ENCODE measurements at regions not wholly inside any gene's neighbourhood (a gene's known extent, or its start where the extent isn't known, plus 50 kb on each side); places are given as distances from the start of the nearest gene placed in this dataset.

GRCh38 chr2:48088994-48089393 is 182.7 kb upstream of the FBXO11 start:
- no peaks in the 10 kb centered on the region for H3K4me1 ChIP-seq (ENCODE audit: control insufficient read depth, extremely low read depth, insufficient read depth, low read length)
- H3K4me3 ChIP-seq (ENCODE audit: control insufficient read depth in 2 of 3, extremely low read depth in 1 of 3, insufficient read depth in 2 of 3, low read depth in 1 of 3, low read length in 3 of 3): no peak overlapping the region
- H3K27ac ChIP-seq (ENCODE audit: control insufficient read depth, insufficient read depth, low read length): no peak overlapping the region
- H3K79me2 ChIP-seq (ENCODE audit: control insufficient read depth, insufficient read depth, low read length): no peaks in the 10 kb centered on the region
- H2AFZ ChIP-seq (ENCODE audit: control insufficient read depth, low read length): no peak overlapping the region
- H3K4me2 ChIP-seq (ENCODE audit: control insufficient read depth, extremely low read depth, insufficient read depth, low read depth, low read length): no peak overlapping the region
- no peaks in the 10 kb centered on the region for H4K20me1 ChIP-seq (ENCODE audit: control insufficient read depth, extremely low read depth, insufficient read depth, low read length)
- no peaks in the 10 kb centered on the region for H3K27me3 ChIP-seq (ENCODE audit: control insufficient read depth, extremely low read depth, insufficient read depth, low read length)
- FAIRE-seq: no peak
- TF ChIP-seq CTCF (optimal IDR thresholded peaks at IDR 0.05 in 1 of 3, IDR thresholded peaks at IDR 0.05 in 1 of 3, conservative IDR thresholded peaks at IDR 0.05 in 1 of 3; ENCODE audit: extremely low read depth in 1 of 3, insufficient read depth in 2 of 3, low read length in 3 of 3): no peak
- TF ChIP-seq EZH2 (IDR thresholded peaks at IDR 0.05; ENCODE audit: low read length): no peak
- dilution Hi-C loops (cut with MboI; ENCODE audit: extremely low pct_ligation_motif_present, low sequenced_read_pairs): no loop called here
- no peak for DNase-seq (ENCODE audit: low read depth, low spot score)
- peaks cover 1% of the 10 kb centered on the region for H3K9me3 ChIP-seq (ENCODE audit: control insufficient read depth, low read depth, low read length)
- H3K9ac ChIP-seq (ENCODE audit: control insufficient read depth, extremely low read depth, insufficient read depth, low read length): no peak overlapping the region
- no peaks in the 10 kb centered on the region for H3K9me1 ChIP-seq (ENCODE audit: control insufficient read depth, extremely low read depth, insufficient read depth, low read length)
- H3K36me3 ChIP-seq (ENCODE audit: control insufficient read depth in 2 of 2, extremely low read depth in 1 of 2, insufficient read depth in 2 of 2, low read length in 2 of 2): no peaks in the 10 kb centered on the region

GRCh38 chr2:48089644-48090043 is 183.3 kb upstream of the FBXO11 start:
- no peaks in the 10 kb centered on the region for H3K79me2 ChIP-seq (ENCODE audit: control insufficient read depth, insufficient read depth, low read length)
- H4K20me1 ChIP-seq (ENCODE audit: control insufficient read depth, extremely low read depth, insufficient read depth, low read length): no peaks in the 10 kb centered on the region
- dilution Hi-C loops (cut with MboI; ENCODE audit: extremely low pct_ligation_motif_present, low sequenced_read_pairs): no loop called here

More at GRCh38 chr2:48089644-48090043, 183.3 kb upstream of the FBXO11 start:
- Histone ChIP-seq H3K27me3 (ENCODE audit: control insufficient read depth, extremely low read depth, insufficient read depth, low read length) (no peaks in the 10 kb centered on the region), H3K4me2 (ENCODE audit: control insufficient read depth, extremely low read depth, insufficient read depth, low read depth, low read length) (no peak overlapping the region), H3K4me1 (ENCODE audit: control insufficient read depth, extremely low read depth, insufficient read depth, low read length) (no peaks in the 10 kb centered on the region), H3K4me3 (ENCODE audit: control insufficient read depth in 2 of 3, extremely low read depth in 1 of 3, insufficient read depth in 2 of 3, low read depth in 1 of 3, low read length in 3 of 3) (no peak overlapping the region), H2AFZ (ENCODE audit: control insufficient read depth, low read length) (no peak overlapping the region), H3K27ac (ENCODE audit: control insufficient read depth, insufficient read depth, low read length) (no peak overlapping the region), H3K36me3 (ENCODE audit: control insufficient read depth in 2 of 2, extremely low read depth in 1 of 2, insufficient read depth in 2 of 2, low read length in 2 of 2) (no peaks in the 10 kb centered on the region), H3K9ac (ENCODE audit: control insufficient read depth, extremely low read depth, insufficient read depth, low read length) (no peak overlapping the region), H3K9me1 (ENCODE audit: control insufficient read depth, extremely low read depth, insufficient read depth, low read length) (no peaks in the 10 kb centered on the region), H3K9me3 (ENCODE audit: control insufficient read depth, low read depth, low read length) (peaks cover 1% of the 10 kb centered on the region)
- TF ChIP-seq EZH2 (IDR thresholded peaks at IDR 0.05; ENCODE audit: low read length): no peak
- TF ChIP-seq CTCF (optimal IDR thresholded peaks at IDR 0.05 in 1 of 3, IDR thresholded peaks at IDR 0.05 in 1 of 3, conservative IDR thresholded peaks at IDR 0.05 in 1 of 3; ENCODE audit: extremely low read depth in 1 of 3, insufficient read depth in 2 of 3, low read length in 3 of 3): no peak
- DNase-seq (ENCODE audit: low read depth, low spot score): no peak
- no peak for FAIRE-seq
